ENCODE measurements at regions not wholly inside any gene's neighbourhood (a gene's known extent, or its start where the extent isn't known, plus 50 kb on each side); places are given as distances from the start of the nearest gene placed in this dataset.

GRCh38 chr2:181828122-181828705, 63.3 kb upstream of the ITPRID2 start:
- TF ChIP-seq POLR2A (IDR thresholded peaks at IDR 0.05; ENCODE audit: low read depth, low read length) (no peak), TAF1 (IDR thresholded peaks at IDR 0.05; ENCODE audit: low read depth, low read length) (no peak)

All from GM12891 (cell line).